NOMO-1 treated with DMSO at 0.1 percent for 48 hours (cell line): ENCODE measurements at regions not wholly inside any gene's neighbourhood (a gene's known extent, or its start where the extent isn't known, plus 50 kb on each side); places are given as distances from the start of the nearest gene placed in this dataset.
"Not testable (repeated sequence)": the region's sequence is repeated elsewhere in the genome, so short reads cannot be mapped to it uniquely, and the experiment has no call there.

Source experiments
- DNase-seq: peaks from one replicate; lab custom pipeline; 2025; ENCODE audit not compliant: unreplicated experiment; lab: John Stamatoyannopoulos, UW

DNA sequence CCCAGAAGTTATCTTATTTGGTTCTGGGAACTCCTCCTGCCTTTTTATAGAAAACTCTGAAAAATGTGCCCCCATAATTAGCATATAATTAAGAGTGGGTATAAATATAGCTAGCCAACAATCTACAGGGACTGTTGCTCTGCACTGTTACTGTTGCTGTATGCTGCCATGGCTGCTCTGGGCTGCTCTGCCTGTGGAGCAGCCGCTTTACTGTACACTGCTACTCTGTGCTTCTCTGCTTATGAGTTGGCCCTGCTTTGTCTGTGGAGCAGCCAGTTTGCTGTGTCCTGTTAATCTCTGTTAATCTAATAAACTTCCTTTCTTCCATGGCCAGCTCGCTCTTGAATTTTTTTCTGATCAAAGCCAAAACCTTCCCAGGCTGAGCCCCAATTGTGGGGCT, 2244.0 kb upstream of the ACO1 start:
- DNase-seq = no peak

GRCh38 chr9:30160570-30160969, 2223.9 kb upstream of the ACO1 start:
- DNase-seq = no peak

- DNase-seq = no peak
These were observed 2212.2 kb upstream of the ACO1 start for GRCh38 chr9:30172206-30172605.

- DNase-seq = no peak
These were observed 2205.8 kb upstream of the ACO1 start for GRCh38 chr9:30178610-30179009.

GRCh38 chr9:30193421-30193820, 2191.0 kb upstream of the ACO1 start:
- no peak for DNase-seq

- DNase-seq = no peak
These were observed 2187.5 kb upstream of the ACO1 start for GRCh38 chr9:30196941-30197340.

DNA sequence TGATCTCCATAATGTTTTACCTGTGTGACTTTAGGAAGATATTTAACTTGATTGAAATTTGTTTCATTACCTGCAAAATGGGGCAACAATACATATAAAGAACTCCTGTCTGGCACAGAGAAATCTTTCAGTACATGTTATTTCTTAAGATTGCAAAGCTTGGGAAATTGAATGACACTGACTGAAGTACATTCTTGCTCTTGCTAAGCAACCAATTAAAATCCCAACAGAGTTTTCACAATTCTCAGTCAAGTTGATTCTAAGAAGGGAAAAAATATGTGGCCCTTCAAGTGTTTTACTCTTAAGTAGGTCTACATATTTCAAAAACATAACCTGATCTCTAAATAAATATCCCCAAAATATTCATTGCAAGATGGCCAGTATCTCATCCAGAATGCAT, 2187.0 kb upstream of the ACO1 start:
- no peak for DNase-seq

- no peak for DNase-seq
These were observed 2186.5 kb upstream of the ACO1 start for GRCh38 chr9:30197954-30198353.

GRCh38 chr9:30198463-30199309, 2185.8 kb upstream of the ACO1 start:
- no peak for DNase-seq

GRCh38 chr9:30201024-30201423, 2183.4 kb upstream of the ACO1 start:
- DNase-seq = no peak

GRCh38 chr9:30235068-30235467, 2149.4 kb upstream of the ACO1 start:
- DNase-seq = no peak

DNA sequence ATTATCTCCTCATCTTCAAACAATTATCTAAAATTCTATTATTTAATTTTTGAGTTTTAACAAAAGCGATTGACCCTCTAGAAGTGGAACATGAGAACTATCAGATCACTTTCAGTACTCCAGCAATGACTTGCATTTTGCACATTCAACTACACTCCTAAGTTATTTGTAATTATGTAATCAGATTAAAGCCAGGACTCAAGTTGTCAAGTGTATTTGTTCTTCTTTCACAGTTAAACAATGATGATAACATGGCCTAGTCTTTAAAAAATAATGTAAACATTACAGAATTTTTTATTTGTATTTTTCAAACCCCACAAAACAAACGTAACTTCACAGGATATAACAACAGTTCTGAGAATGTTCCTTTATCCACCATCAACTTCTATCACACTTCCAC, 2148.9 kb upstream of the ACO1 start:
- DNase-seq = no peak

DNA sequence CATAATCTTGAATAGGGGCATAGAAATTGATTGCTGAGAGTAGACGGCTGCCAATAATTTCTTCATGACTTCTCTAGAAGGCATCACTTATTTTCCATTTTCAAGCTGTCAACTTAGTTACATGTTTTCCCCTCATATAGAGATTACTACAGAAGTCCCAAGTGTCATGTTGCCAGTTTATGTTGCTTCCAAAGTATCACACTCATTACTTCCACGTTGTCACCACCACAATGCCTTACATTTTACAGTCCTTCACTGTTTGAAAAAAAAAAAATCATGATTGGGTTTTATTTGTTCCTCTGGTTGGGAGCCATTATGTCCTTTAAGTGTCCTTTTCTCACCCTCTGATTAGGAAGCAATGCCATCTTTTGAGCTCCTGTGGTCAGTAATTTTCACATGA, 2144.6 kb upstream of the ACO1 start:
- DNase-seq = no peak

DNA sequence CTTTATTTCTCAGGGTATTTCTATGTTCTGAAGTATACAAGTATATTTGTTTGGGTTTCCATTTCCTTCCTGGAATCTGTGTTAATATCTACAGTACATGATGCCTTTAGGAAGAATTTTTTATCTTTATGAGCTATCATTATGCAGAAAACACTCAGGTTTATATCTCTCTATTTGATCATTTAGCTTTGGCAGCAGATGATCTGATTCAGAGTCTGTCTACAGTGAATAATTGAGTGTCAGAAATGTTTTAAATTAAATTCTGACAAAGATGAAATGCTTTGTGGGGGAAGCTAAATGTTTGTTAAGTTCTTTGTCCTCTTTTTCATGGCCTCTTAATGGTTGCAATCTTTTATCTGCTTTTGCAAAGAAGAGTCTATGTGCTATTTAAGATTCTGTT, 2141.0 kb upstream of the ACO1 start:
- no peak for DNase-seq

DNA sequence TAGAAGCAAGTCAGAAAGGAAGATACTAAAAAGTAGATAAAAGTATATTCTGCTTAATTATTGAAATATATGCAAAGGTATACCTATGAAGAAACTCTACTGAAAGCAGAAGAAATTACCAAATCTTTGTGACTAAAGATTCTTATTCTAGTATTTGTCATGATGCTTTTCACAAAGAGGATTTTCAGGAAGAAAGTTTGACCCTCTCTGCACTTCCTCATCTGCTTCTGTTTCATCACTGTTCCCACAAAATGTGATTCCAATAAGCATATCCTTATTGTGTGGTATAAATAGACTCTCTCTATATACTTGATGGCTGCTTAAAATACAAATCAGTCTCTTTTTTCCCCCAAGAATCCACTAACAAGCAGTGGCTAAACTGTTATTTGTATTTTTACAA, 2139.6 kb upstream of the ACO1 start:
- no peak for DNase-seq

DNA sequence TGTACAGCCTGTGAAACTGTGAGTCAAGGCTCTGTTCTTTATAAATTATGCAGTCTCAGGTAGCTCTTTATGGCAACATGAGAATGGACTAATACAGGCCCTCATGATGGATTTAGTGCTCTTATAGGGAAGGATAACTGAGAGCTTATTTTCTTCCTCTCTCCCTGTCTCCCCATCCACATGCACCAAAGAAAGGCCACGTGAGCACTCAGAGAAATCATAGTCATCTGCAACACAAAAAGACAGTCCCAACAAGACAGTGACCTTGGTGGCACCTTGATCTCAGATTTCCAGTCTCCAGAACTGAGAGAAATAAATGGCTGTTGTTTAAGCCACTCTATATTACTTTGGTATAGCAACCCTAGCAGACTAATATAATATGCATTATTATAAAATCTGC, 2133.6 kb upstream of the ACO1 start:
- no peak for DNase-seq

DNA sequence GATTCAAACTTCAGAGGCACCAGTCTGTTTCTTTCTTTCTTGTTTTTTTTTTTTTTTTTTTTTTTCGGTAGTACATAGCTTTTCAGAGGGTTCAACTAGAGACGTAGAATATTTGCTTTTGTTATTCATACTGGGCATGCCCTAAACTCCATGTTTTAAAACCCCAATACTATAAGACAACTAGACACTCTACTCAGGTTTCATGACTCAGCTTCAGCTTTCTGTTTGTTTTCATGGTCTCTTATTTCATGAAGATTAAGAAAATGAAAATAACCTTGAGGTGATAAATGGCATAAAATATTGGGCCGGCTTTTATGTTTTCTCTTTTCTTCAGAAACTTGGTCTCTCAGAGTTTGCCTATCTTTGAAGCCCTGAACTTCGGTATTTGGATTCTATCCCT, 2126.3 kb upstream of the ACO1 start:
- DNase-seq = no peak

- no peak for DNase-seq
These were observed 2104.1 kb upstream of the ACO1 start for GRCh38 chr9:30280229-30280900.

GRCh38 chr9:30289435-30289834, 2095.0 kb upstream of the ACO1 start:
- no peak for DNase-seq

DNA sequence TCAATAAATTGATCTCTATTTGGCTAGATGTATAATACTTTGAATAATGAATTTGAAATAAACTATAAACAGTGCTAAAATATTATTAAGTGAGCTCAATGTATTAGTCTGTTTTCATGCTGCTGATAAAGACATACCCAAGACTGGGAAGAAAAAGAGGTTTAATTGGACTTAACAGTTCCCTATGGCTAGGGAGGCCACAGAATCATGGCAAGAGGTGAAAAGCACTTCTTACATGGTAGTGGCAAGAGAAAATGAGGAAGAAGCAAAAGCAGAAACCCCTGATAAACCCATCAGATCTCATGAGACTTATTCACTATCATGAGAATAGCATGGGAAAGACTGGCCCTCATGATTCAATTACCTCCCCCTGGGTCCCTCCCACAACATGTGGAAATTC, 2092.4 kb upstream of the ACO1 start:
- not testable (repeated sequence) for DNase-seq

DNA sequence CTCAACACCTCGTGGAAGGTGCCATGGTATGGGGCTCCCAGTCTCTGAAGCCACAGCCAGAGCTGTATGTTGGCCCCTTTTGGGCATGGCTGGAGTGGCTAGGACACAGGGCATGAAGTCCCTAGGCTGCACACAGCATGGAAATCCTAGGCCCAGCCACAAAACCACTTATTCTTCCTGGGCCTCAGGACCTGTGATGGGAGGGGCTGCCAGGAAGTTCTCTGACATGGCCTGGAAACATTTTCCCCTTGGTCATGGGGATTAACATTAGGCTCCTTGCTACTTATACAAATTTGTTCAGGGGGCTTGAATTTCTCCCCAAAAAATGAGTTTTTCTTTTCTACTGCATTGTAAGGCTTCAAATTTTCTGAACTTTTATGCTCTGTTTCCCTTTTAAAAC, 2091.2 kb upstream of the ACO1 start:
- DNase-seq = no peak

- no peak for DNase-seq
These were observed 2085.2 kb upstream of the ACO1 start for GRCh38 chr9:30299126-30299780.
